Ishikawa (cell line): ENCODE measurements at regions not wholly inside any gene's neighbourhood (a gene's known extent, or its start where the extent isn't known, plus 50 kb on each side); places are given as distances from the start of the nearest gene placed in this dataset.

Source experiments
- CEBPB ChIP-seq: IDR thresholded peaks from 2 replicates; pipeline ENCODE4 v1.6.1; 2012
- EP300 ChIP-seq: IDR thresholded peaks from 2 replicates; pipeline ENCODE4 v1.6.1; 2012; ENCODE audit warnings: borderline replicate concordance
- NFIC ChIP-seq: IDR thresholded peaks from 2 replicates; pipeline ENCODE4 v1.6.1; 2012
- RAD21 ChIP-seq: IDR thresholded peaks from 2 replicates; pipeline ENCODE4 v1.6.1; 2012; ENCODE audit warnings: low read depth
- TAF1 ChIP-seq: IDR thresholded peaks from 2 replicates; pipeline ENCODE4 v1.6.1; 2012; ENCODE audit warnings: low read depth, mild to moderate bottlenecking
- YY1 ChIP-seq: IDR thresholded peaks from 2 replicates; pipeline ENCODE4 v1.6.1; 2012; ENCODE audit warnings: low read depth
- TF ChIP-seq, protein P1 (sequence below): IDR thresholded peaks from 2 replicates; pipeline ENCODE4 v1.6.1; 2012; ENCODE audit warnings: low read depth, mild to moderate bottlenecking
- TF ChIP-seq, protein P2 (sequence below): IDR thresholded peaks from 2 replicates; pipeline ENCODE4 v1.6.1; 2012

DNA sequence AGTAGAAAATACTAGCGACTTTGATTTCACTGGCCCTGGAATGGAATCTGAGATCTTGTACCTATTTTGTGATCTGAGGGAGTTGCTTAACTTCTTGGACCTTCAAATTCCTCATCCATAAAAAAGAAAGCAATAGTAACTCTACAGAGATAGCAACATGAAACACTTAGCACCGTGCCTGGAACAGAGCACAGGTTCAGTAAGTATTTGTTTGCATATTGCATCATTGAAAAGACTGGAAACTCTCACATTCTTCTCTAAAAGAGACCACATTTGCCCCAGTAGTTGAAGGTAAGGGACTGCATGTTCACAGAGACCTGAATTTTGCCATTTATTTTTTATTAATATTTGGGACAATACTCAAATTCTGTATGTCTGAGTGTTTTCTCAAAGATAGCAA is 358.1 kb downstream of the COG6 start:
- TF ChIP-seq TAF1 (no peak), RAD21 (no peak), EP300 (no peak), CEBPB (no peak), YY1 (no peak), NFIC (no peak)
- TF ChIP-seq, protein P1, sequence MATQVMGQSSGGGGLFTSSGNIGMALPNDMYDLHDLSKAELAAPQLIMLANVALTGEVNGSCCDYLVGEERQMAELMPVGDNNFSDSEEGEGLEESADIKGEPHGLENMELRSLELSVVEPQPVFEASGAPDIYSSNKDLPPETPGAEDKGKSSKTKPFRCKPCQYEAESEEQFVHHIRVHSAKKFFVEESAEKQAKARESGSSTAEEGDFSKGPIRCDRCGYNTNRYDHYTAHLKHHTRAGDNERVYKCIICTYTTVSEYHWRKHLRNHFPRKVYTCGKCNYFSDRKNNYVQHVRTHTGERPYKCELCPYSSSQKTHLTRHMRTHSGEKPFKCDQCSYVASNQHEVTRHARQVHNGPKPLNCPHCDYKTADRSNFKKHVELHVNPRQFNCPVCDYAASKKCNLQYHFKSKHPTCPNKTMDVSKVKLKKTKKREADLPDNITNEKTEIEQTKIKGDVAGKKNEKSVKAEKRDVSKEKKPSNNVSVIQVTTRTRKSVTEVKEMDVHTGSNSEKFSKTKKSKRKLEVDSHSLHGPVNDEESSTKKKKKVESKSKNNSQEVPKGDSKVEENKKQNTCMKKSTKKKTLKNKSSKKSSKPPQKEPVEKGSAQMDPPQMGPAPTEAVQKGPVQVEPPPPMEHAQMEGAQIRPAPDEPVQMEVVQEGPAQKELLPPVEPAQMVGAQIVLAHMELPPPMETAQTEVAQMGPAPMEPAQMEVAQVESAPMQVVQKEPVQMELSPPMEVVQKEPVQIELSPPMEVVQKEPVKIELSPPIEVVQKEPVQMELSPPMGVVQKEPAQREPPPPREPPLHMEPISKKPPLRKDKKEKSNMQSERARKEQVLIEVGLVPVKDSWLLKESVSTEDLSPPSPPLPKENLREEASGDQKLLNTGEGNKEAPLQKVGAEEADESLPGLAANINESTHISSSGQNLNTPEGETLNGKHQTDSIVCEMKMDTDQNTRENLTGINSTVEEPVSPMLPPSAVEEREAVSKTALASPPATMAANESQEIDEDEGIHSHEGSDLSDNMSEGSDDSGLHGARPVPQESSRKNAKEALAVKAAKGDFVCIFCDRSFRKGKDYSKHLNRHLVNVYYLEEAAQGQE = no peak
- TF ChIP-seq, protein P2, sequence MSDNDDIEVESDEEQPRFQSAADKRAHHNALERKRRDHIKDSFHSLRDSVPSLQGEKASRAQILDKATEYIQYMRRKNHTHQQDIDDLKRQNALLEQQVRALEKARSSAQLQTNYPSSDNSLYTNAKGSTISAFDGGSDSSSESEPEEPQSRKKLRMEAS = no peak
